H1 (cell line): ENCODE measurements at regions not wholly inside any gene's neighbourhood (a gene's known extent, or its start where the extent isn't known, plus 50 kb on each side); places are given as distances from the start of the nearest gene placed in this dataset.

Experiments used
- CTCF ChIA-PET: fragments of 300-600 bp; sonication (Branson Sonifier 250); formaldehyde crosslinking; loops from one replicate; lab custom pipeline; 2021; ENCODE audit not compliant: partially characterized antibody; lab: Charles Lee
- POLR2A ChIA-PET: fragments of 300-600 bp; sonication (Branson Sonifier 250); formaldehyde crosslinking; loops from one replicate; lab custom pipeline; 2021; ENCODE audit warnings: inconsistent platforms; ENCODE audit not compliant: partially characterized antibody; lab: Charles Lee
- DNase-seq, 2 experiments: peaks; one replicate each; pipeline versions ENCODE4 v3.0.0 to v3.0.0-alpha.2; 2010 to 2022; ENCODE audit warnings: low spot score in 2 of 2, low read depth in 1 of 2, mixed read lengths in 1 of 2
- FAIRE-seq: peaks from 2 replicates; lab custom pipeline; 2011; peaks lifted over from hg19 to GRCh38; lab: Jason Lieb, UNC
- H2AFZ ChIP-seq: 2 replicates; pipeline ENCODE4 v1.8.1; 2012; ENCODE audit warnings: low read length, inconsistent platforms
- H2AK5ac ChIP-seq: 2 replicates; pipeline ENCODE4 v1.6.1; 2013; ENCODE audit warnings: low read depth, low read length
- H2BK120ac ChIP-seq: replicated peaks from 2 replicates; pipeline ENCODE3; 2013; ENCODE audit warnings: low read depth, low read length, inconsistent platforms
- H2BK12ac ChIP-seq: 2 replicates; pipeline ENCODE4 v1.6.1; 2013; ENCODE audit warnings: low read depth, low read length
- H2BK15ac ChIP-seq: 2 replicates; pipeline ENCODE4 v1.6.1; 2013; ENCODE audit warnings: low read length
- H2BK20ac ChIP-seq: 2 replicates; pipeline ENCODE4 v1.6.1; 2013; ENCODE audit warnings: low read length
- H2BK5ac ChIP-seq: 2 replicates; pipeline ENCODE4 v1.6.1; 2013; ENCODE audit warnings: low read depth, low read length
- H3K14ac ChIP-seq: 2 replicates; pipeline ENCODE4 v1.6.1; 2013; ENCODE audit warnings: inconsistent platforms; ENCODE audit not compliant: insufficient read length
- H3K18ac ChIP-seq: 2 replicates; pipeline ENCODE4 v1.6.1; 2013; ENCODE audit warnings: low read length; ENCODE audit errors: extremely low read depth
- H3K23ac ChIP-seq: 2 replicates; pipeline ENCODE4 v1.6.1; 2013; ENCODE audit warnings: inconsistent platforms; ENCODE audit not compliant: insufficient read length
- H3K23me2 ChIP-seq: 2 replicates; pipeline ENCODE4 v1.6.1; 2013; ENCODE audit warnings: low read depth, low read length
- H3K27ac ChIP-seq: 2 replicates; pipeline ENCODE4 v1.6.1; 2011; ENCODE audit warnings: low read depth, low read length, inconsistent platforms
- H3K27me3 ChIP-seq, 4 experiments: replicated peaks in 1 of 4; 1 replicate in 1 of 4; 2 replicates in 3 of 4; pipeline versions ENCODE4 v1.6.1 to v1.8.1; 2011 to 2013; ENCODE audit warnings: low read length in 3 of 4, mild to moderate bottlenecking in 3 of 4, inconsistent platforms in 2 of 4, mixed read lengths in 2 of 4, moderate library complexity in 1 of 4; ENCODE audit not compliant: control insufficient read depth in 3 of 4, insufficient read depth in 3 of 4; ENCODE audit errors: extremely low read depth in 1 of 4
- H3K36me3 ChIP-seq, 4 experiments: 2 replicates each; pipeline versions ENCODE4 v1.6.1 to v1.8.1; 2011 to 2013; ENCODE audit warnings: mild to moderate bottlenecking in 4 of 4, low read length in 3 of 4, moderate library complexity in 2 of 4, control low read depth in 1 of 4, inconsistent platforms in 1 of 4; ENCODE audit not compliant: insufficient read depth in 4 of 4, control insufficient read depth in 2 of 4
- H3K4ac ChIP-seq: replicated peaks from 2 replicates; pipeline ENCODE3; 2013; ENCODE audit warnings: low read length, low read depth, mixed read lengths, inconsistent platforms; ENCODE audit not compliant: insufficient read length
- H3K4me1 ChIP-seq, 4 experiments: replicated peaks in 1 of 4; 1 replicate in 1 of 4; 2 replicates in 3 of 4; pipeline versions ENCODE4 v1.6.1 to v1.8.1; 2011 to 2013; ENCODE audit warnings: low read length in 3 of 4, inconsistent platforms in 2 of 4, mixed read lengths in 1 of 4; ENCODE audit not compliant: insufficient read depth in 4 of 4, control insufficient read depth in 3 of 4
- H3K4me2 ChIP-seq, 2 experiments: 2 replicates each; pipeline versions ENCODE4 v1.6.1 to v1.8.1; 2011 to 2013; ENCODE audit warnings: low read depth in 2 of 2, low read length in 2 of 2, control low read depth in 1 of 2, inconsistent platforms in 1 of 2, mild to moderate bottlenecking in 1 of 2; ENCODE audit not compliant: insufficient read depth in 1 of 2
- H3K4me3 ChIP-seq, 4 experiments: fragments of 200-600, 300-600 bp in 1 of 4; sonication (generic), shearing (Covaris generic), sonication (Bioruptor Twin) in 1 of 4; 2 replicates each; pipeline versions ENCODE4 v1.5.1 to v1.8.1; 2011 to 2016; ENCODE audit warnings: low read length in 4 of 4, low read depth in 3 of 4, control low read depth in 2 of 4, inconsistent platforms in 2 of 4, mild to moderate bottlenecking in 2 of 4, mixed read lengths in 1 of 4, moderate library complexity in 1 of 4; ENCODE audit not compliant: insufficient read depth in 2 of 4; ENCODE audit errors: extremely low read depth in 1 of 4
- H3K56ac ChIP-seq: replicated peaks from 2 replicates; pipeline ENCODE3; 2013; ENCODE audit warnings: low read depth, mild to moderate bottlenecking, mixed read lengths, low read length, inconsistent platforms; ENCODE audit not compliant: insufficient read length
- H3K79me1 ChIP-seq: 2 replicates; pipeline ENCODE4 v1.6.1; 2013; ENCODE audit warnings: low read depth, low read length, control low read depth
- H3K79me2 ChIP-seq, 2 experiments: 2 replicates each; pipeline versions ENCODE4 v1.6.1 to v1.8.1; 2012 to 2013; ENCODE audit warnings: low read length in 2 of 2, mild to moderate bottlenecking in 2 of 2, inconsistent platforms in 1 of 2; ENCODE audit not compliant: insufficient read depth in 2 of 2, control insufficient read depth in 1 of 2
- H3K9ac ChIP-seq, 4 experiments: replicated peaks in 1 of 4; 1 replicate in 1 of 4; 2 replicates in 3 of 4; pipeline versions ENCODE4 v1.6.1 to v1.8.1; 2011 to 2013; ENCODE audit warnings: low read depth in 3 of 4, low read length in 3 of 4, control low read depth in 2 of 4, mild to moderate bottlenecking in 2 of 4, moderate library complexity in 2 of 4, inconsistent platforms in 1 of 4; ENCODE audit errors: extremely low read depth in 1 of 4
- H3K9me3 ChIP-seq, 2 experiments: 2 replicates each; pipeline versions ENCODE4 v1.6.1 to v1.8.1; 2012 to 2013; ENCODE audit warnings: mild to moderate bottlenecking in 2 of 2, moderate library complexity in 2 of 2, control low read depth in 1 of 2, inconsistent platforms in 1 of 2, low read depth in 1 of 2, low read length in 1 of 2, mixed read lengths in 1 of 2; ENCODE audit not compliant: insufficient read depth in 2 of 2
- H4K20me1 ChIP-seq, 2 experiments: replicated peaks in 1 of 2; 2 replicates each; pipeline versions ENCODE3 to v1.8.1; 2011 to 2013; ENCODE audit warnings: inconsistent platforms in 2 of 2, low read length in 2 of 2, mild to moderate bottlenecking in 1 of 2; ENCODE audit not compliant: insufficient read depth in 2 of 2, control insufficient read depth in 1 of 2
- H4K5ac ChIP-seq: 2 replicates; pipeline ENCODE4 v1.6.1; 2013; ENCODE audit warnings: low read length, low read depth, mixed read lengths, inconsistent platforms; ENCODE audit not compliant: insufficient read length
- H4K8ac ChIP-seq: 2 replicates; pipeline ENCODE4 v1.8.0; 2013; ENCODE audit warnings: mild to moderate bottlenecking, moderate library complexity, low read length, inconsistent platforms; ENCODE audit not compliant: insufficient read depth; ENCODE audit errors: extremely low read depth
- H4K91ac ChIP-seq: replicated peaks from 2 replicates; pipeline ENCODE3; 2013; ENCODE audit warnings: low read length, mixed read lengths, inconsistent platforms; ENCODE audit not compliant: insufficient read length
- BCL11A ChIP-seq, 2 experiments: IDR thresholded peaks; one replicate each; pipeline ENCODE4 v1.6.1; 2011; ENCODE audit warnings: low read depth in 2 of 2, low read length in 2 of 2, mild to moderate bottlenecking in 2 of 2
- CEBPB ChIP-seq: IDR thresholded peaks from 2 replicates; pipeline ENCODE4 v1.6.1; 2012; ENCODE audit warnings: low read depth, low read length
- whole genome bisulfite sequencing, 2 experiments: shearing (Covaris generic) in 1 of 2; methylation state at CpG; one replicate each; pipeline versions ENCODE4 v1.1.6 to v1.1.7; 2013 to 2015; ENCODE audit warnings: low lambda C conversion rate in 2 of 2, mixed read lengths in 2 of 2, inconsistent platforms in 1 of 2, low coverage in 1 of 2, missing lambda C conversion rate in 1 of 2; ENCODE audit not compliant: insufficient replicate concordance in 2 of 2, insufficient coverage in 1 of 2, insufficient read length in 1 of 2; ENCODE audit errors: extremely low coverage in 1 of 2, missing lambda C conversion rate in 1 of 2; 5-methylcytosine and 5-hydroxymethylcytosine counted together

- POLR2A ChIA-PET: interaction anchor here (0.6 kb wide), 1 partner anchor 10 kb away, joined by 4 read pairs; no protein-coding TSS in a partner anchor
- H3K79me2 ChIP-seq: no peaks in the 10 kb centered on the region
- H3K18ac ChIP-seq: no peak overlapping the region
- H3K4me1 ChIP-seq: no peaks in the 10 kb centered on the region
- H4K5ac ChIP-seq: no peak overlapping the region
- H2BK5ac ChIP-seq: no peak overlapping the region
- H3K79me1 ChIP-seq: no peaks in the 10 kb centered on the region
- H2BK20ac ChIP-seq: no peak overlapping the region
- H3K4ac ChIP-seq: no peak overlapping the region
- no peaks in the 10 kb centered on the region for H3K9me3 ChIP-seq
- H3K27ac ChIP-seq: no peak overlapping the region
- no peak overlapping the region for H2BK120ac ChIP-seq
- no peak overlapping the region for H3K4me3 ChIP-seq
- H4K20me1 ChIP-seq: no peaks in the 10 kb centered on the region
- FAIRE-seq: no peak
- H4K8ac ChIP-seq: no peak overlapping the region
- H2BK12ac ChIP-seq: no peak overlapping the region
- H2AFZ ChIP-seq: no peak overlapping the region
- H3K4me2 ChIP-seq: no peak overlapping the region
- no peak overlapping the region for H3K56ac ChIP-seq
- CTCF ChIA-PET: interaction anchor here (0.8 kb wide), 1 partner anchor 15 kb away, joined by 3 read pairs; no protein-coding TSS in a partner anchor
- no peak overlapping the region for H4K91ac ChIP-seq
- no peaks in the 10 kb centered on the region for H3K23me2 ChIP-seq
- H3K14ac ChIP-seq: no peak overlapping the region
- TF ChIP-seq BCL11A (IDR thresholded peaks at IDR 0.05; ENCODE audit: low read depth in 2 of 2, low read length in 2 of 2) (no peak), CEBPB (peak; percentile 32; the same call in 1 of the 2 replicates)
- no peak overlapping the region for H3K9ac ChIP-seq
- H3K23ac ChIP-seq: no peak overlapping the region
- DNase-seq: no peak
- H2BK15ac ChIP-seq: no peak overlapping the region
- 95% methylated on average over 4 of the region's 4 CpGs; no CpG with 5 or more reads in 1 of the 2 experiments for WGBS, 2 experiments
- no peak overlapping the region for H2AK5ac ChIP-seq
- H3K36me3 ChIP-seq: no peaks in the 10 kb centered on the region
- no peaks in the 10 kb centered on the region for H3K27me3 ChIP-seq
Measured at GRCh38 chr6:63452125-63452524, 120.2 kb upstream of the LOC128125822 start.
